HG03432 (cell line): ENCODE measurements at regions not wholly inside any gene's neighbourhood (a gene's known extent, or its start where the extent isn't known, plus 50 kb on each side); places are given as distances from the start of the nearest gene placed in this dataset.

ENCODE experiments used
- ATAC-seq: cut with Tn5 transposase; IDR thresholded peaks from one replicate; pipeline ENCODE4 v1.9.1; 2021; ENCODE audit warnings: mild to moderate bottlenecking, moderate library complexity; ENCODE audit not compliant: unreplicated experiment

DNA sequence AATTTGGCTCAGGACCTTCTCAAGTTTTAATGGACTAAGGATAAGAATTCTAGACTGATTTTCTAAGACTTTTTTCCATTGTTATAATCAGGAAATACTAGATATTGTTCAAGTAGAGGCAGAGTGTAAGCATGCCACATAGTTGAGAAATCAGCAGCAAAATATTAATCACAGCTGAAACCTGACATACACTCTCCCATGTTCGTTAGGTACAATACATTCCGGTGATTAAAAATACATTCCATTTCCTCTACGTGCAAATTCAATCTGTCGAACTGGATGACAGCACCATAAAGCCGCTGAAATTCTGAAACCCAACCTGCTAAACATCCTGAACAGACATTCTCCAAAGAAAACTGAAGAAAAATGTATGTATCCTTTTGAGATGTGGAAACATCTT lies 587.6 kb upstream of the DIPK2B start:
- ATAC-seq: no peak

DNA sequence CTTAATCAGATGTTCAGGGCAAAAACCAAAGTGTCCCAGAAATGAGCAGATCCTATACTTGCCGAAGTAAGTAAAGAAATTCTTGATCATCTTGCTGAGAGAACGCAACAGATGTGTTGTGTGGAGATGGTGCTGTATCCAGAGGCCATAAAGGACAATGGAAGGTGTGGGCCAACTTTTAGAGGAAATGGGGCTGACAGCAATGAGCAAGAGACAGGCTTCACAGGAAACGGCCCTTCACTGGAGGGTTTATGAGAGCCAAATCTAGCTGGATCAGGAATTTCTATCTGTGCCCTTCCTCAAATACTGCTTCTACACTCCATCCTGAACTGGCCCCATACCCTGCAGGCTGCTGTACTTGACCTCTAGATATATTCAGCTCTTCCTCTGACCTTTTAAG lies 583.9 kb upstream of the DIPK2B start:
- ATAC-seq: no peak

DNA sequence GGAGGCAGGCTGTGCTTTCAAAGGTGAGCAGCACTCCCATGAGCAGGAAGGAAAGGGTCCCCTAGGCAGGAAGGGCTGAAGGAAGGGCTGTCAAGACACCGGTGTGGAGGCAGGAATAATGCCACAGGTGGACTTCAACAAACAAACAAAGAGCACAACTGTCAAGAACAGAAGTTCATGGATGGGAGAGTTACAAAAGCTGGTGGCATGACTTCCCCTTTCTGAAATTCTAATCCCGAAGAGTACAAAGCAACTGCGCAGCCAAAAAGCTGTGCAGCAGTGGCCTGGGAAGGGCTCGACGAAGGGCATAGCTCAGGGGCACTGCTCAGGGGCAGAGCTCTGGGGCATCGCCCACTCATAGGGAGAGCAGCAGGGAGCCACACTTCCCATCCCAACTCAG lies 582.3 kb upstream of the DIPK2B start:
- no peak for ATAC-seq

DNA sequence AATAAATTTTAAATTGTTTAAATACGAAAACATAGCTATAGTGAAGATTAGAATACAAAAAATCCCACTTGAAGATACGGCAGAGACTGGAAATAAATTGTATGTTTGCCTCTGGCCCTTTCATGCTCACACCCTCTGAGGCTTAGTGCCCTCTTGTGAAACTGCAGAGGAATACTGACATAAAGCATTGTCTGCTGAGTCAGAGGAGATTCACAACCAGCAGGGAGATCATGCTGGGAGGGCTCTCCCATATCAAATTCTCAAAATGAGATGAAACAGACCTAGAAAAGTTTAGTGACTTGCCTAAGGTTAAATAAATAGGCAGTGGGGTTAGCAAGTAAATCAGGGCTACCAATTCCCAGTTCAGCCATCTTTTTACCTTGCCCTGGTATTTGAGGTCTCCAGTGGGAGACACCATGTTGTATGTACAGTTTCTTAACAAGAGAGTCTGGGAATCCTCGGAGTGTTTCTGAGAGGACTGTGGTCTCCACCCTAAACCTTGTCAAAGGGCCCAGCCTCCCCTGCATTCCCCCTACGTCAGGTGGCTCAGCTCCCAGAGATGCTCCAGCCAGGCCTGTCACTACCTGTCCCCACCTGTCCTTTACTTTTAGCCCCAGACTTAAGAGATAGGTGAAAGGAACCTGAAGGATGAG lies 581.4 kb upstream of the DIPK2B start:
- no peak for ATAC-seq

DNA sequence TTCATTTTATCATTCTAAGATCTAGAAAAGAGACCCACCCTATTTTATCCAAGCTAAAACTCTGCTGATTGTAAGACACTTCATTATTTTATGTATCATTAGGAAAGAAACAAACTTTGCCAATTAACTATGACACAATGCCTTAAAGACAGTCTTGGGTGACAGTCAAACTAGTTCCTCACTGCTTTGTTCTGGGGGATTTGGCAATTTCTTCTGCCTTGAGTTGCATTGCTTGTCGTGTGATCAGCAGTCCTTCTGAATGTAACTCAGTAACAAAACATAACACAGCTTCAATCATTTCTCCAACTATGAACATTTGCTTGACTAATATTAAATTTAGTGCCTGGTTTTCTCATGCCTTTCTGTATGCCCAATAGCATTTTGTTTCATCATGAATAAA lies 577.9 kb upstream of the DIPK2B start:
- no peak for ATAC-seq

DNA sequence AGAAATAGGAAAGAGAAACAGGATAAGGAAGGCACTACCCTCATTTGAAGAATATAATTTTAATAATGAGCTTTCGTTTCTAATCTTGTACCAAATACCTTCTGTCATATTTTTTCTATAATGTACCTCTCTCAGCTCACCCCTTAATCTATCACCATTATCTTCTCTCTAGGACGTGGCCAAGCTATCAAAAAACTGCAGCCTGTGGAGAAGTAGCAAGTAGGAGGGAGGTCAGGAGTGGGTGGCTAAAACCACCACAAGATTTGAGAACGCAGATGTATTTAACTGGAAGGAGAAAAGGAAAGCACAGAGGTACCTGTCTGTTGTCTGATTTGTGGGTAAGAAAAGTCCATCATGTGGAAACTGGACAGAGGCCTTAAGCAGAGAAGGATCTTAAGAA lies 576.7 kb upstream of the DIPK2B start:
- no peak for ATAC-seq

DNA sequence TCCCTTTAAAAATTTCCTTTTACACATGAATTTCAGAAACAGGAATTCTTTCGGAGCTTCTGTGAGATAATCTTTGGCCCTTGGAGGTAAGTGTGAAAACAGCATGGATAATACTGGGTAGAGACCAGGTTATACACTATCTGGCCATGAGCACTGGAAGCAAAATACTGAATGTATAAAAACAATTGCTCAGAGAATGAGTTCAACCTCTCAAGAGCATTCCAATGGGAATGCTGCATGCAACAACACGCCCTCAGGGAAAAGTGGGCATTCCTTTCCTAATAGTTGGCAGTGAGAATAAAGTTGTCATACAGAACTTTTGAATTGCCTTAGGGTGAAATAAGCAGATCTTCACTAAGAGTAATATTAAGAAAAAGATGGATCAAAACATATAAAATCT lies 574.8 kb upstream of the DIPK2B start:
- ATAC-seq: no peak

DNA sequence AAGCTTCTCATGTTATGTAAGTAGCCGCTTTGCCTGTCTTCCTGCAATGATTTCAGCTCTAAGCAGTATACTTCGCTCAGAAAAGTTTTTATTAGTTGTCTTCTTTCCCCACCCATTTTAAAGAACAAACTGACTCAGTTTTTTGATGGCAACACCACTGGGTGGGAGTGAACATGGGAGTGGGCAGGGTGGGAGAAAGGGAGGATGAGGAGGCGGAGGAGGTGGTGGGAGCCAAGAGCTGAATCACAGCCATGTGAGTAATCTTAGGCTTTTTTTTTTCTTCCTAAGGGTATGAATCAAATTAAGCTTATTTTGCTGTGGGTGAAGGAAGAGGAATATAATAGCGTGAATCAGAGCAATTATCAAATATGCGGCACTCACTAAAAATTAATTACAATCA lies 574.3 kb upstream of the DIPK2B start:
- ATAC-seq: no peak

DNA sequence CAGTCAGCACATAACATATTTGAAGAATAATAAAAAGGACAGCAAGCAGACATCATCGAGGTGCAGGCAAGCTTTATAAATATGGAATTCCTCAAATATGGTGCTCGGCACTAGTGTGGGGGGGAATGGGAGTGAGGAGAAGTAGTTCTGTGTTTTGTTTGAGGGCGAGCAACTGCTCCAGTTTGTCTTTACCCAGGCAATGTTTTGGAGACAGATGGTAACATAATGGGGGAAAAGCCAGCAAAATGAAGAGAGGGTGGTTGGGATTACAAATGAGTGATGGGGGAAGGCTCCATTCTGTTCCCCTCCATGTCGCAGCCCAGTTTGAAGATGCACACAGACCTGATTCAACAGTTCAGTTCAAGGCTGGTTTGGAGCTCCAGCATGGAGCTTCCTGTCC lies 572.9 kb upstream of the DIPK2B start:
- no peak for ATAC-seq

DNA sequence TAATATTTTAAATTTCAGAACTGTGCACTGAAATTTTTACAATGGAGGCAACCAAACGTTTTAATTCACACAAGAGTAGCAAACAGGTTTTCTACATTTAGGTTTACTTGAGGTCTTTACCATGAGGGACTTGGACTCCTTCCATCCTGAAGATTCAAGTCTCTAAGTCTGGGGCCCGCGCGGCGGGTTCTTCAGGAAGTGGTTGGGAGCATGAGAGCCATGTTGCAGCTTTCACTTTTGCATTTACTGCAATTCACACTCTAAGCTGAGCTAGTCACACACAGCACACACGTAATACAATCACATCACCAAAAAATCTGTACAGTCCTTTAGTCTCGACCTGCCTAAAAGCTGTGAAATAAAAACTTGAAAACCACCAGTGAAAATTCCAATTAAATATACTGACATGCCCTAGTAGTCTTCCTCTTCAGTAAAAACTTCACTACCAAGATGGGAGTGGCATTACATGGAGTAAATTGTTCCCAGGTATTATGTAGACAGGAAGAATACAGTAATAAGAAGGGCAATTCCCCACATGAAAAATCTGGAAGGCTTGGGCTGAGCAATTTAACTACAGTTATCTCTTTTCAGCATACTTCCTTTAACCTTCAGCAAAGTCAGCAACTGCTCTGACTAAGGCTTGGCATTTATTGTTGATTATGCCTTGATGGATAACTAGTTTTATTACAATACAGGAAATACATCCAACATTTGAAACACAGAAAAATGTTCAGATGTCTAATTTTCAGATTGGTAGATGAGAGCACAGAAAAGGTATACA lies 571.1 kb upstream of the DIPK2B start:
- peak; percentile 53 for ATAC-seq

DNA sequence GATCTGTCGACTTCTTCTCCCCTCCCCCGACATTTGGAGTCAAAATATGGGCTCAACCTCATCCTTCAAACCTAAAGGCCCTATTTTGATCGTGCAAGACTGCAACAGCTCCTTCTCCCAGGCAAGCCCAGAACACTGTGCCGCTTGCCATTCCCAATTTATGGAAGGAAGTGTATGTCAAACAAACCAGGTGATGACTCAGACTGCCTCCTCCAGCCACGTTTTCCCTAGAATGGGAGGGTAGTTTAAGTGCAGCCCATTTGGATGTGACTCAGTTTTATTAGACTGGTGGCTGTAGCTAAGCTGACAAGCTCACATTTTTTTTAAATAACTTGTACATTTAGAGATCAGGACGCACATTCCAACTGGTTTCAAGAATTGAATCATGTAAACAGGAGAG lies 570.4 kb upstream of the DIPK2B start:
- no peak for ATAC-seq

DNA sequence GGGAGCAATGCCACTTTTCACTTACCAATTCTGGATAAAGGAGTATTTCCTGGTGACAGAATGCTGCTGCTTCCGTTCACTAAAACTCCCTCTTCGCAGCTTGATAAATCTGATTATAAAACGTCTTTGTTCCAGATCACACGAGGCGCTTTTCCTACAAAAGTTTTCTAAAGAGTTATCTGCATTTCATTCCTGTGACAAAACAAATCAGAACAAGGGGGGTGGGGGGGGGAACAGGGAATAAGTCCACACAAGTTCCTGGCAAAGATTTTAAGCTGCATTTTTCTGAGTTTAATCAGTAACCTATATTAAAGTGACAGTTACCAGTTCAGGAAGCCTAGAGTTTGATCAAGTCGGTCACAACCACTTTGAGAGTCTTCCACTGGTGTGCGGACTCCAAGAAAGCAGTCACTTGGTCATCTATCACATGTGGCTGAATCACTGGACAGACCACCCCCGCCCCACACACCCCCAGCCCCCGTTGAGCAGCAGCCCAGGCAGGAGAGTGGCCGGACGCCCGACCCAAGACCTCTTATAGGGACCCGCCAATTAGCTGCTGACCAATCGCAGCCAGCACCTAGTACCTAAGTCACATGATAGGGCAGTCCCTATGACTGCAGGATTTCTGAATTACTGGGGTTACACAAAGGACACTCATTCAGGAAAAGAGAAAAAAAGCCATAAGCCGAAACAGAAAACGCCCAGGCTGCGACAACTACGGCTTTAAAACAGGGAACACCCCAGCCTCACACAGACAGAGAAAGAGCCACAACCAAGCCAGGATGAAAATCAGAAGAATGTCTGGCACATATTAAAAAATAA lies 569.3 kb upstream of the DIPK2B start:
- peak; percentile 89 for ATAC-seq

DNA sequence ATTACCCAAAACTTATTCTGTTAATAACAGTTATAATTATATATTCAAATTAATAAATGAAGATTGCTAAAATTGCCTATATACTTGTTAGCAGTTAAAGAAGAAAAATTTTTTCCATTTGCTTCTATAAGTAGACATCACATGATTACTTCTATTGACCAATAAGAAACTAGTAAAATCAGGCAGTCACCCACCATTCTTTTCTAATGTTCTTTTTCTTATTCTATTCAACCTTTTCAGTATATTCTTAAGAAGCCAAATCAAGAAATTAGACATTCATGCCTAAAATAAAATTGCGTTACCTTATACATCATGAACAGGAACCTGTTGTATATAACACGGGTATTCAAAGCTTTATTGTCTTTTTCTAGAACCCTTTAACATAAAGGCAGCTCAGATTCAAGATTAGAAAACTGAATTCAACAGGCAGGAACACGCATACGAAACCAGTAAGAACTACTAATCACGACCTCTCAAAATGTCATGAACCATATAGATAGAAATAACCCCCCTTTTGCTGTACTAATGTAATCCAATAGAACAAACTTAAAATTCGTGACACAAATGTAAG lies 568.1 kb upstream of the DIPK2B start:
- no peak for ATAC-seq

DNA sequence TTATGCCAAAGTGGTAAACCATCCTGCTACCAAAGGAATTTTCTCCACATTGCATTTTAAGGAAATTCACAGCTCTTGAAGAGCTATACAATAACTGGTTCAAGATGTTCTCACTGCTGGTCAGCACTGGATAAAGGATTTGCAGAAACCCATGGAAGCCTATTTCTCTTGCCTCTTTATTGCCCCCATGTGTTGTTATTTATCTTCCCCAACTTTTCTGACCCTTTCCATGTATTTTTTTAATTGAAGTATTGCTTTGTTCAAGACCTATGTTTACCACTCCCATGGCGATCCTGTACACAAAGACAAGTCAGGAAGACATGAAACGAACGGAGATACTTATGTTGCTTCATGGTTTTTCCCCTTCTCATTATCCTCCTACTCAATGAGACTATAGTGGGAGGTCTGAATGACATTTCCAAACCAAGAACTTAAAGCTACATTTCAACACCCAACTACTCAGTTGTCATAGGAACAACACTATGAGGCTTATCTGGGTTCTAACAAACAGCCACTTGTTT lies 566.4 kb upstream of the DIPK2B start:
- peak; percentile 20 for ATAC-seq

DNA sequence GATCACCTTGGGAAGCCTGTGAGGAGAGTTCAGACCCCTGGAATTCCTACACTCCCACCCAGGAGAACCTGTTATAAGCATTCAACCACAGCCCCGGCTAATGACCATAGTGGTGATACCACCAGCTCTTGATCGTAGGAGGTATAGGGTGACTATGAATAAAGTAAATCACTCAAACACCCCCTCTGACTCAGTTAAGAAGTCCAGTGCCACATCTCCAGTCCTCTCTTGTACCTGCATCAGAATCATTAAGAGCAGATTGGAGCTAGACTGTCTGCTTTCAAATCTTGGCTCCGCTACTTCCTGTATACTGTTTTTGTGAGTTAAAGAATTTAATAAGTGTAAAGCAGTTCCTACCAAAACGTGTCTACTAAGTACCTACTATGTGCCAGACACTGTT lies 565.1 kb upstream of the DIPK2B start:
- ATAC-seq: no peak

DNA sequence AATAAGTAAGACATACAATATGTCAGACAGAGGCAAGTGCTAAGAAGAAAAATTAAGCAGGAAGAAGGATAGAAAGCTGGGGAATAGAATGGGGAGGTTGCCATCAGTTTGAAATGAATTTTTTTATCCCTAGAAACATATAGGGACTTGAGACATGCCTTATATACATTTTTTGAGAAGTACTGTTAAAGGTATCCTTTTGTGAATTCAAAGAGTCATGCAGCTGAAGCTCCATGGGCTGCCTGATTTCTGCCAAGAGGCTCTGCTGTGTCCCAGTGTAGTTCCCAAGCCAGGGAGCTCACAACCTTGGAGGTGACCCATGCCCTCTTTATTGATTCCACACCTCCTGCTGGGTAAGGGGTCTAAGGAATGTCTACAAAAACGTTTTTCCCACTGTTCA lies 564.6 kb upstream of the DIPK2B start:
- no peak for ATAC-seq

DNA sequence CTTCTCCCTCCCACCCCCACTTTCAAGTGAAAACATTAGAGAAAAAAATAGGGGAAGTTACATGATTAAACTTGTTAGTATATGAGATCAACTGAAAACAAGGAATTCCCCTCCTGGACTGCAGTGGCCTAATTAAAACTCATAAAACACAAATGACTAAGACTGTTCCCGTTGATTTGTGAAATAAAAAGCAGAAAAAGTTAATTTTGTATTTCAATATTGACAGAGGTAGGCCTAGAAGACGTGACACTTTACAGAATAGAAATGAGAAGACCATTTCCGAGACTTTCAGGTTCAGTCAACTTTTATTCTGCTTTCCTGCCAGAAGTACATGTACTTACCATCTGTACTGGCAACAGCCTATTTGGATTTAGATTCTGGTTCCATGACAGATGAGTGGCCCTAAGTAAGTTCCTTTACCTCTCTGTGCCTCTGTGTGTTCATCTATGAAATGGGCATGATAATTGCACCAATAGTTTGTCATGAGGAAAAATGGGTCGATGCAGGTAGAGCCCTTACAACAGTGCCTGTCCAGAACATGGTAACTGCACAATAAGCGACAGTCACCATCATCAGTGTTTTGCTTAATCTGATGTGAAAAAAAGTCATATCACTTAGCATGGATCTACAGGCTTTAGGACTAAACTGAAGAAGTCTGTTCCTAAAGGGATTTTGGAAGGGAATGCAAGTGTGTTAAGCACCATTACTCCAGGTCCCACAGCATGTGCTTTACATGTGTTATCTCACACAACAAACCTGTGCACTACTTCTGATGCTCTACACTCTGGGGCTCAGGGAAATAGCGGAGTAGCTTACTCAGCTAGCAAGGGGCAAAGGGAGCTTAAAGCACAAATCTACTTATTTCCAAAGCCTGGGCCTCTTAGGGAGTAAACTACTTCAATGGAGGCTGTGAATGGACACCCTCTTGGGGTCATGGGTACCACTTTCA lies 562.3 kb upstream of the DIPK2B start:
- peak; percentile 33 for ATAC-seq

DNA sequence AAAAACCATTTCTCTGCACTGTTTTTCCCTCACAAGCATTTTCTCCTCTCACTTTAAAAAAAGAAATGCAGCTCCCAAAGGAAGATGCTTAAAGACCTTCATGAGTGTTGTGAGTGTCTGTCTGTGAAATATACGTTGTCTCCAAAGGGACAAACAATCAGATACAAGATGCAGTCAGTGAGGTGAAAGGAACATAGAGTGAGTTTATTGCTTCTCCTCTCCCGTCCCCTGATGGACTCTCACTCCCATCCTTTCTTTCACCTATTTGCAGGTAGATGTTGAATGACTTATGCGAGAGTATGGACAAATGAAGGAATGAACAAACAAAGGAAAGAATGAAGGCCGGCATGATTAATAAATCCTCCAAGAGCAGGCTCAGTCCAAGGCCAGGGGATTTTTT lies 561.2 kb upstream of the DIPK2B start:
- no peak for ATAC-seq

DNA sequence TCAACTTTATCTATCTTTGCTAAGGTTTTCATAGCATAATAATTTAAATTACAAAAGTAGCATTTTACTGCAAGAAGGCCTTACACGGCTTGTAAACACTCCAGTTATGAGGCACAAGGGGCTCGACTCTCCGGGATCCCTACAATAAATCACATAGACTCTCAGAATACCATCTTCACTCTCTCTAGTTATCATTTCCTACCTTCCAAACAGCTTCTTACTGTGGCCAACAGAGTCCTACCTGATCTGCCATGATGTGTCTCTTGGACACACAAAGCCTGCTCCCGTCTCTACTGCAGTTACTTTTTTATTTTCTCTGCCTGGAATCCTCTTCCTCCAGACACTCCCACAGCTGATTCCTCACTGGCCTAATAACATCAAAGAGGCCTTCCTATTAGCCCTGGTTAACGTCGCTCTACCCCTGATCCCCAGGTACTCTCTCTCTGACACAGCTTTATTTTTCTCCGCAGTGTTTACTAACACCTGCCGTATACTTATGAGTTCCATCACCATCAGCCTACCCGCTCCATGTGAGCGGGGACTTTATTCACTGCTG lies 559.6 kb upstream of the DIPK2B start:
- ATAC-seq: no peak
